ENCODE measurements at regions not wholly inside any gene's neighbourhood (a gene's known extent, or its start where the extent isn't known, plus 50 kb on each side); places are given as distances from the start of the nearest gene placed in this dataset.

DNA sequence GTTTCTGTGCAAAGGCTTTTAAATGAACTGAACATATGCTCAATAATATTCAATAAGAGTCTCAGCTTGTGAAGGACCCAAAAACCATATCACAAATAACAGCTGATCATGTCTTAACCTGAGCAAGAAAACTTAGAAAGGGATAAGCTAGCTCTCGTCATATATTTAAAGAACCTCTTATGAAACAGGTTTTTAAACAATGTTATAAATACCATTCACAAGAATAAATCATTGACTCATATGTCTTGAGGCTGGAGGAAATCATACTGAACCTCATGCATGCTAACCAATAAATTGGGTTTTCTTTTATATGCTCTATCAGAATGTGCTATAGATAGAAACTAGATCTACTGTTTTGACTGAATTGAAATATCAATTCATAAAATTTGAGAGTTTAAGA, 426.9 kb downstream of the NOVA1 start:
- ChIA-PET CTCF (no interaction called here), POLR2A (no interaction called here)
- no peak for DNase-seq (ENCODE audit: extremely low spot score)
- TF ChIP-seq SP1 (IDR thresholded peaks at IDR 0.05) (no peak), LEF1 (IDR thresholded peaks at IDR 0.05; ENCODE audit: borderline replicate concordance) (no peak)

DNA sequence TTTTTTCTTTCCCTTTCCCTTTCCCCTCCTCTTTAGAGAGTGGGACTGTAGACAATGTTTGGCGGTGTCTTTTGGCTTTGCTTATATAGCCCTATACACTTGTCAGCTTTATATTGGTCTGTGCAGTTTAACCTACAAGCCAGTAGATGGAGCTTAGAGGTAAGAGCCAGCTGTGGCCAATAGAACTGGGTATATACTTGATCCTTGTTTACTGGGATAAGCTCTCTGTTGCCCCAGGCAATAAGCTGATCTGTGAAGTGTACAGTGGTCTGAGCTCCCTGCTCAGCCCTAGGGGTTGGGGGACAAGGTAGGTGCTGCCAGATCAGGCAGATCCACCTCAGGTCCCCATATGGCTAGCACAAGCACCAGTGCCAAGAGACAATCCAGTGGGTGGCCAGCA, 434.1 kb downstream of the NOVA1 start:
- DNase-seq (ENCODE audit: extremely low spot score), result peak; percentile 17
- CTCF ChIA-PET, result interaction anchor here (1.1 to 1.2 kb wide), 2 partner anchors 9 to 330 kb away, joined by 3 to 4 read pairs; no protein-coding TSS in a partner anchor
- POLR2A ChIA-PET, result no interaction called here
- TF ChIP-seq NFRKB (IDR thresholded peaks at IDR 0.05), result no peak
- no peak for TF ChIP-seq LEF1 (IDR thresholded peaks at IDR 0.05; ENCODE audit: borderline replicate concordance)
- TF ChIP-seq BHLHE40 (IDR thresholded peaks at IDR 0.05; ENCODE audit: borderline replicate concordance), result no peak
- no peak for TF ChIP-seq ZNF384 (IDR thresholded peaks at IDR 0.05)
- TF ChIP-seq FOXK2 (IDR thresholded peaks at IDR 0.05), result no peak
- TF ChIP-seq, protein P1, sequence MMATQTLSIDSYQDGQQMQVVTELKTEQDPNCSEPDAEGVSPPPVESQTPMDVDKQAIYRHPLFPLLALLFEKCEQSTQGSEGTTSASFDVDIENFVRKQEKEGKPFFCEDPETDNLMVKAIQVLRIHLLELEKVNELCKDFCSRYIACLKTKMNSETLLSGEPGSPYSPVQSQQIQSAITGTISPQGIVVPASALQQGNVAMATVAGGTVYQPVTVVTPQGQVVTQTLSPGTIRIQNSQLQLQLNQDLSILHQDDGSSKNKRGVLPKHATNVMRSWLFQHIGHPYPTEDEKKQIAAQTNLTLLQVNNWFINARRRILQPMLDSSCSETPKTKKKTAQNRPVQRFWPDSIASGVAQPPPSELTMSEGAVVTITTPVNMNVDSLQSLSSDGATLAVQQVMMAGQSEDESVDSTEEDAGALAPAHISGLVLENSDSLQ (IDR thresholded peaks at IDR 0.05), result no peak
- TF ChIP-seq SP1 (IDR thresholded peaks at IDR 0.05), result no peak
- no peak for TF ChIP-seq FOXA1 (IDR thresholded peaks at IDR 0.05)
- TF ChIP-seq L3MBTL2 (conservative IDR thresholded peaks at IDR 0.05), result no peak
- TF ChIP-seq TARDBP (IDR thresholded peaks at IDR 0.05), result no peak
- TF ChIP-seq SUZ12 (IDR thresholded peaks at IDR 0.05), result no peak
- no peak for TF ChIP-seq ELF4 (IDR thresholded peaks at IDR 0.05)

DNA sequence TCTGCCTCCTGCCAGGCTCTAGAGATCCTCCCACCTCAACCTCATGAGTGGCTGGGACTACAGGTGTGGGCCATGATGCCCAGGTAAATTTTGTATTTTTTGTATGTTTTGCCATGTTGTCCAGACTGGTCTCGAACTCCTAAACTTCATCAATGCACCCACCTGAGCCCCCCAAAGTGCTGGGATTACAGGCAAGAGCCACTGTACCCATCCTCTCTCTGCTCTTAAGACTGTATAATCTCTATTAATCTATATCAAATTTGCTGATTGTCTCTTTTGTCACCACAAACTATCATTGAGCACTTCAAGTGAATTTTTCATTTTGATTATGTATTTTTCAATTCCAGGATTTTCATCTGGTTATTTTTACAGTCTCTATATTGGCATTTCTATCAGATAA, 440.3 kb downstream of the NOVA1 start:
- CTCF ChIA-PET, result no interaction called here
- POLR2A ChIA-PET, result no interaction called here
- TF ChIP-seq L3MBTL2 (conservative IDR thresholded peaks at IDR 0.05), result no peak
- TF ChIP-seq HDGF (IDR thresholded peaks at IDR 0.05; ENCODE audit: borderline replicate concordance), result no peak
- no peak for TF ChIP-seq LEF1 (IDR thresholded peaks at IDR 0.05; ENCODE audit: borderline replicate concordance)
- TF ChIP-seq SP1 (IDR thresholded peaks at IDR 0.05), result no peak
- no peak for TF ChIP-seq TARDBP (IDR thresholded peaks at IDR 0.05)
- no peak for TF ChIP-seq CTBP1 (IDR thresholded peaks at IDR 0.05; ENCODE audit: borderline replicate concordance)
- no peak for TF ChIP-seq ELF4 (IDR thresholded peaks at IDR 0.05)
- no peak for TF ChIP-seq FOXM1 (IDR thresholded peaks at IDR 0.05; ENCODE audit: borderline replicate concordance)
- no peak for TF ChIP-seq ARNT (IDR thresholded peaks at IDR 0.05)
- TF ChIP-seq, protein P1 (IDR thresholded peaks at IDR 0.05), result no peak
- TF ChIP-seq BHLHE40 (IDR thresholded peaks at IDR 0.05; ENCODE audit: borderline replicate concordance), result no peak
- no peak for DNase-seq (ENCODE audit: extremely low spot score)

DNA sequence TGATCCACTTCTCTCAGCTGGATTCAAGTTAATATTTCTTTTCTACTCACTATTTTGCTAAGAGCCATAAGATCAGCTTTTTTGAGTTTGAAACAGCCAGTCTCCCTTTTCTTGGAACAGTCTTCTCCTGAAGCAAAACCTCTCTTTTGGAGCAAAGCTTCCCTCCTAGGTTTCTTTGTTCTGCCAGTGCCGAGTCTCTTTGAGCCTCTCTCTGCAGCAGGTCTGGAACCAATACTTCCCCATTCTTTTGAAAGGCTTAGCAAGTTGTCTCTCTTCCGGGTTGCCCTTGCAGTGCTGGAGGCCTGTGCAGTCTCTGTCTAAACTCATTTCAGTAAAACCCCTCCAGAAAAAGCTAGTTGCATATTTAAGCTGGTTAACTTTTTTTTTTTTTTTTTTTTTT, 454.8 kb downstream of the NOVA1 start:
- POLR2A ChIA-PET, result no interaction called here
- CTCF ChIA-PET, result interaction anchor here (1.1 kb wide), 2 partner anchors 8 to 9 kb away, joined by 3 to 12 read pairs; no protein-coding TSS in a partner anchor
- TF ChIP-seq ELF4 (IDR thresholded peaks at IDR 0.05) (no peak), FOXK2 (IDR thresholded peaks at IDR 0.05) (no peak), NFRKB (IDR thresholded peaks at IDR 0.05) (no peak), ARNT (IDR thresholded peaks at IDR 0.05) (no peak), BHLHE40 (IDR thresholded peaks at IDR 0.05; ENCODE audit: borderline replicate concordance) (no peak), LEF1 (IDR thresholded peaks at IDR 0.05; ENCODE audit: borderline replicate concordance) (no peak), CTBP1 (IDR thresholded peaks at IDR 0.05; ENCODE audit: borderline replicate concordance) (no peak), SP1 (IDR thresholded peaks at IDR 0.05) (no peak)
- no peak for DNase-seq (ENCODE audit: extremely low spot score)

DNA sequence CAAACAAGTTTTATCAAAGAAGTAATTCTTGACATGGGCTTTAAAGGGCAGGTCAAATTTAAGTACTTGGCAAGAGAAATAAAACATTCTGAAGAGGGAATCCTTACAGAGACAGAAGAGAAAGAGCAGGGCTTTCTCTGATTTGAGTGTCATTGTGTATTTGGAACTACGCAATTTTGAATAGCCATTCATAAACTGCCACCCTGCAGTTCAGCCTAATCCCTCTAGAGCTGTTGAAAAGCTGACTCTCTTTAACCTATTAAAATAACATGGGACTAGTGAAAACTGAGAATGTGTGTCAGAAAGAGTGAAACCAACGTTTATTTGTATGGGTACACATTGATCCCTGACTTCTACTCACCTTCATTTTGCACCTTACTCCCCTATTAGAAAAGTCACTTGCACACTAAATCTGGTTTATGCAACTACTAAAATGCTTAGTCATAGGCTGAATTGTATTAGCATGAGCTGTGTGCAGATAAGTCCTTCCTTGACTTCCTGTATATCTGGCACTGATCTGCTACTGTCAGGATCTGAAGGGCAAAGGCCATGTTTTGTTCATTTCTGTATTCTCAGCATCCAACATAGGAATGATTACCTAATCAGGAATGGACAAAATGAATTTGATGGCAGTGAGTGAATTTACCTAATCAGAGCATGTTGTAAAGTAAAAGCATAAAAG, 458.9 kb downstream of the NOVA1 start:
- CTCF ChIA-PET, result interaction anchor here (0.6 kb wide), 1 partner anchor 19 kb away, joined by 3 read pairs; no protein-coding TSS in a partner anchor
- DNase-seq (ENCODE audit: extremely low spot score), result peak; percentile 13
- no peak for TF ChIP-seq ELF4 (IDR thresholded peaks at IDR 0.05)
- TF ChIP-seq, protein P1 (IDR thresholded peaks at IDR 0.05), result no peak
- TF ChIP-seq CTBP1 (IDR thresholded peaks at IDR 0.05; ENCODE audit: borderline replicate concordance), result no peak
- no peak for TF ChIP-seq SUZ12 (IDR thresholded peaks at IDR 0.05)
- POLR2A ChIA-PET, result no interaction called here

DNA sequence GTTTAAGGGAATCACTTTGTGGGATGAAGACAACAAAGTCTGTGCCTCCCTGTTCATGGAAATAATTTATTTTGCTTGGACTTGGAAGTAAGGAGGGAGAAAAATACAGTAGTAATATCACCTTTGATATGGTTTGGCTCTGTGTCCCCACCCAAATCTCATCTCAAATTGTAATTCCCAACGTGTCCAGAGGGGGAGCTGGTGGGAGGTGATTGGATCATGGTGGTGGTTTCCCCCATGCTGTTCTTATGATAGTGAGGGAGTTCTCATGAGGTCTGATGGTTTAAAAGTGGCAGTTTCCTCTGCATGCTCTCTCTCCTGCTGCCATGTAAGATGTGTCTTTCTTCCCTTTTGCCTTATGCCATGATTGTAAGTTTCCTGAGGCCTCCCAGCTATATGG, 460.7 kb downstream of the NOVA1 start:
- ChIA-PET CTCF (no interaction called here), POLR2A (no interaction called here)
- TF ChIP-seq FOXM1 (IDR thresholded peaks at IDR 0.05; ENCODE audit: borderline replicate concordance), result no peak
- TF ChIP-seq CTBP1 (IDR thresholded peaks at IDR 0.05; ENCODE audit: borderline replicate concordance), result no peak
- no peak for TF ChIP-seq NFRKB (IDR thresholded peaks at IDR 0.05)
- TF ChIP-seq ZNF384 (IDR thresholded peaks at IDR 0.05), result no peak
- no peak for TF ChIP-seq L3MBTL2 (conservative IDR thresholded peaks at IDR 0.05)
- no peak for TF ChIP-seq SP1 (IDR thresholded peaks at IDR 0.05)
- no peak for TF ChIP-seq BHLHE40 (IDR thresholded peaks at IDR 0.05; ENCODE audit: borderline replicate concordance)
- TF ChIP-seq FOXA1 (IDR thresholded peaks at IDR 0.05), result no peak
- TF ChIP-seq, protein P1 (IDR thresholded peaks at IDR 0.05), result no peak
- no peak for TF ChIP-seq LEF1 (IDR thresholded peaks at IDR 0.05; ENCODE audit: borderline replicate concordance)
- no peak for TF ChIP-seq HDGF (IDR thresholded peaks at IDR 0.05; ENCODE audit: borderline replicate concordance)
- TF ChIP-seq TARDBP (IDR thresholded peaks at IDR 0.05), result no peak
- TF ChIP-seq SUZ12 (IDR thresholded peaks at IDR 0.05), result no peak
- DNase-seq (ENCODE audit: extremely low spot score), result no peak

Measured in HEK293T (cell line).